Daoy (cell line): ENCODE measurements at regions not wholly inside any gene's neighbourhood (a gene's known extent, or its start where the extent isn't known, plus 50 kb on each side); places are given as distances from the start of the nearest gene placed in this dataset.
A peak's percentile ranks its signal among the peaks of the same experiment; 100 is the strongest.
"Not testable (repeated sequence)": the region's sequence is repeated elsewhere in the genome, so short reads cannot be mapped to it uniquely, and the experiment has no call there.

Experiments
- DNase-seq: peaks from one replicate; pipeline ENCODE4 v3.0.0-alpha.2; 2015; ENCODE audit warnings: low read depth

GRCh38 chr1:187038784-187039183, 210.0 kb downstream of the PLA2G4A start:
- DNase-seq = peak; percentile 27

- DNase-seq = no peak
These were observed 212.4 kb downstream of the PLA2G4A start for GRCh38 chr1:187041104-187041503.

- DNase-seq = no peak
These were observed 213.8 kb downstream of the PLA2G4A start for GRCh38 chr1:187042538-187042937.

- DNase-seq = not testable (repeated sequence)
These were observed 214.7 kb downstream of the PLA2G4A start for GRCh38 chr1:187043433-187043832.

- DNase-seq = no peak
These were observed 215.7 kb downstream of the PLA2G4A start for GRCh38 chr1:187044411-187044810.

GRCh38 chr1:187045371-187045770, 216.6 kb downstream of the PLA2G4A start:
- DNase-seq = no peak

GRCh38 chr1:187046293-187046692, 217.5 kb downstream of the PLA2G4A start:
- no peak for DNase-seq

- no peak for DNase-seq
These were observed 218.5 kb downstream of the PLA2G4A start for GRCh38 chr1:187047298-187047697.

- DNase-seq = peak; percentile 39
These were observed 223.0 kb downstream of the PLA2G4A start for GRCh38 chr1:187051618-187052232.

GRCh38 chr1:187053876-187054275, 225.1 kb downstream of the PLA2G4A start:
- no peak for DNase-seq

GRCh38 chr1:187054862-187055757, 226.4 kb downstream of the PLA2G4A start:
- DNase-seq = no peak

- no peak for DNase-seq
These were observed 234.5 kb downstream of the PLA2G4A start for GRCh38 chr1:187063271-187063670.

GRCh38 chr1:187067160-187067559, 238.4 kb downstream of the PLA2G4A start:
- DNase-seq = peak; percentile 34

- DNase-seq = peak; percentile 44
These were observed 241.3 kb downstream of the PLA2G4A start for GRCh38 chr1:187070076-187070475.

- DNase-seq = peak; percentile 9
These were observed 243.7 kb downstream of the PLA2G4A start for GRCh38 chr1:187072262-187073034.

GRCh38 chr1:187073035-187073560, 244.3 kb downstream of the PLA2G4A start:
- peak; percentile 31 for DNase-seq

GRCh38 chr1:187073634-187074245, 245.0 kb downstream of the PLA2G4A start:
- DNase-seq = not testable (repeated sequence)

- DNase-seq = peak; percentile 4
These were observed 245.8 kb downstream of the PLA2G4A start for GRCh38 chr1:187074445-187075048.

GRCh38 chr1:187076922-187077321, 248.2 kb downstream of the PLA2G4A start:
- DNase-seq = no peak

GRCh38 chr1:187078321-187078720, 249.6 kb downstream of the PLA2G4A start:
- DNase-seq = no peak

GRCh38 chr1:187078916-187079315, 250.2 kb downstream of the PLA2G4A start:
- no peak for DNase-seq
